H9 (cell line): ENCODE measurements at regions not wholly inside any gene's neighbourhood (a gene's known extent, or its start where the extent isn't known, plus 50 kb on each side); places are given as distances from the start of the nearest gene placed in this dataset.

Experiments used
- DNase-seq: peaks from one replicate; pipeline ENCODE4 v3.0.0-alpha.2; 2017
- H2AFZ ChIP-seq: one replicate; pipeline ENCODE4 v1.6.1; 2013; ENCODE audit warnings: mild to moderate bottlenecking, low read length, control low read depth, moderate library complexity
- H2AK5ac ChIP-seq: 2 replicates; pipeline ENCODE4 v1.6.1; 2013; ENCODE audit warnings: low read length, control low read depth, mixed read lengths; ENCODE audit not compliant: insufficient read length
- H2BK120ac ChIP-seq: one replicate; pipeline ENCODE4 v1.6.1; 2013; ENCODE audit warnings: low read depth, mild to moderate bottlenecking, low read length, control low read depth, inconsistent platforms; ENCODE audit not compliant: poor library complexity, severe bottlenecking
- H2BK12ac ChIP-seq: 2 replicates; pipeline ENCODE4 v1.6.1; 2013; ENCODE audit warnings: low read length, control low read depth, mixed read lengths, low read depth; ENCODE audit not compliant: insufficient read length
- H2BK15ac ChIP-seq: 2 replicates; pipeline ENCODE4 v1.6.1; 2013; ENCODE audit warnings: low read depth, low read length, control low read depth
- H2BK20ac ChIP-seq: one replicate; pipeline ENCODE4 v1.6.1; 2013; ENCODE audit warnings: low read depth, mild to moderate bottlenecking, low read length, control low read depth, inconsistent platforms; ENCODE audit not compliant: poor library complexity, severe bottlenecking
- H2BK5ac ChIP-seq: 2 replicates; pipeline ENCODE4 v1.6.1; 2013; ENCODE audit warnings: low read length, control low read depth, mixed read lengths; ENCODE audit not compliant: insufficient read length
- H3K14ac ChIP-seq: 2 replicates; pipeline ENCODE4 v1.6.1; 2013; ENCODE audit warnings: low read length, control low read depth; ENCODE audit not compliant: insufficient read depth
- H3K18ac ChIP-seq: 2 replicates; pipeline ENCODE4 v1.6.1; 2013; ENCODE audit warnings: low read depth, mild to moderate bottlenecking, mixed read lengths, low read length, control low read depth; ENCODE audit not compliant: insufficient read length
- H3K23ac ChIP-seq: 2 replicates; pipeline ENCODE4 v1.6.1; 2013; ENCODE audit warnings: low read length, control low read depth, mixed read lengths, low read depth; ENCODE audit not compliant: insufficient read length
- H3K23me2 ChIP-seq: 2 replicates; pipeline ENCODE4 v1.6.1; 2013; ENCODE audit warnings: low read depth, mild to moderate bottlenecking, mixed read lengths, low read length, control low read depth; ENCODE audit not compliant: insufficient read length, poor library complexity, severe bottlenecking
- H3K27ac ChIP-seq: 2 replicates; pipeline ENCODE4 v1.5.1; 2013; ENCODE audit warnings: low read length, control low read depth, mixed read lengths, low read depth; ENCODE audit not compliant: insufficient read length
- H3K27me3 ChIP-seq: 2 replicates; pipeline ENCODE4 v1.6.1; 2013; ENCODE audit warnings: low read length, control low read depth, inconsistent platforms; ENCODE audit not compliant: insufficient read depth
- H3K4ac ChIP-seq: 2 replicates; pipeline ENCODE4 v1.6.1; 2013; ENCODE audit warnings: low read depth, mild to moderate bottlenecking, control low read depth, inconsistent platforms, low read length, moderate library complexity
- H3K4me1 ChIP-seq: 2 replicates; pipeline ENCODE4 v1.6.1; 2013; ENCODE audit warnings: low read length, control low read depth, inconsistent platforms; ENCODE audit not compliant: insufficient read depth
- H3K4me2 ChIP-seq: 2 replicates; pipeline ENCODE4 v1.6.1; 2013; ENCODE audit warnings: low read length, control low read depth, mixed read lengths; ENCODE audit not compliant: insufficient read length, insufficient read depth
- H3K56ac ChIP-seq: 2 replicates; pipeline ENCODE4 v1.6.1; 2013; ENCODE audit warnings: low read depth, mild to moderate bottlenecking, mixed read lengths, low read length, control low read depth; ENCODE audit not compliant: insufficient read length
- H3K79me1 ChIP-seq: 2 replicates; pipeline ENCODE4 v1.6.1; 2013; ENCODE audit warnings: low read depth, mild to moderate bottlenecking, moderate library complexity, low read length, control low read depth, inconsistent platforms; ENCODE audit not compliant: insufficient read depth, poor library complexity, severe bottlenecking
- H3K79me2 ChIP-seq: 2 replicates; pipeline ENCODE4 v1.6.1; 2013; ENCODE audit warnings: low read length, control low read depth, inconsistent platforms; ENCODE audit not compliant: insufficient read depth
- H3K9ac ChIP-seq: 2 replicates; pipeline ENCODE4 v1.6.1; 2013; ENCODE audit warnings: low read length, control low read depth, mixed read lengths; ENCODE audit not compliant: insufficient read length; ENCODE audit errors: extremely low read depth
- H3K9me3 ChIP-seq: one replicate; pipeline ENCODE4 v1.6.1; 2013; ENCODE audit warnings: low read depth, low read length, inconsistent platforms; ENCODE audit not compliant: control insufficient read depth
- H3T11ph ChIP-seq: one replicate; pipeline ENCODE4 v1.6.1; 2013; ENCODE audit warnings: mild to moderate bottlenecking, low read length, control low read depth, inconsistent platforms
- H4K20me1 ChIP-seq: one replicate; pipeline ENCODE4 v1.6.1; 2013; ENCODE audit not compliant: control insufficient read depth, insufficient read length, insufficient read depth
- H4K5ac ChIP-seq: 2 replicates; pipeline ENCODE4 v1.6.1; 2013; ENCODE audit warnings: low read depth, mild to moderate bottlenecking, mixed read lengths, low read length, control low read depth; ENCODE audit not compliant: insufficient read length
- H4K8ac ChIP-seq: replicated peaks from 2 replicates; pipeline ENCODE4 v1.6.1; 2013; ENCODE audit warnings: low read length, control low read depth, mixed read lengths, low read depth; ENCODE audit not compliant: insufficient read length
- H4K91ac ChIP-seq: 2 replicates; pipeline ENCODE4 v1.6.1; 2013; ENCODE audit warnings: low read depth, mild to moderate bottlenecking, moderate library complexity, mixed read lengths, low read length, control low read depth; ENCODE audit not compliant: insufficient read length
- H3K27ac Mint-ChIP-seq, 3 experiments: 2 replicates in 2 of 3; 3 replicates in 1 of 3; pipeline ENCODE4 v1.8.0; 2020 to 2021; ENCODE audit warnings: mixed read lengths in 3 of 3, mild to moderate bottlenecking in 1 of 3, moderate library complexity in 1 of 3
- H3K27me3 Mint-ChIP-seq: 2 replicates; pipeline ENCODE4 v1.8.0; 2021; ENCODE audit warnings: low read depth, mild to moderate bottlenecking, moderate library complexity, mixed read lengths
- H3K36me3 Mint-ChIP-seq, 3 experiments: 2 replicates in 2 of 3; 3 replicates in 1 of 3; pipeline ENCODE4 v1.8.0; 2020 to 2021; ENCODE audit warnings: low read depth in 3 of 3, mixed read lengths in 3 of 3; ENCODE audit not compliant: insufficient read depth in 1 of 3
- H3K4me1 Mint-ChIP-seq, 2 experiments: 2 replicates each; pipeline ENCODE4 v1.8.0; 2020; ENCODE audit warnings: mixed read lengths in 2 of 2
- H3K4me3 Mint-ChIP-seq, 2 experiments: 2 replicates in 1 of 2; 3 replicates in 1 of 2; pipeline ENCODE4 v1.8.0; 2020 to 2021; ENCODE audit warnings: mild to moderate bottlenecking in 2 of 2, mixed read lengths in 2 of 2, moderate library complexity in 1 of 2
- H3K9me3 Mint-ChIP-seq, 2 experiments: 2 replicates in 1 of 2; 3 replicates in 1 of 2; pipeline ENCODE4 v1.8.0; 2020; ENCODE audit warnings: mild to moderate bottlenecking in 2 of 2, mixed read lengths in 2 of 2, moderate library complexity in 1 of 2
- CTCF ChIP-seq: fragments of 200-600 bp; sonication (generic); conservative IDR thresholded peaks from 3 replicates; pipeline ENCODE4 v1.8.0; 2021; ENCODE audit warnings: antibody characterized with exemption, mild to moderate bottlenecking

GRCh38 chr14:27559848-27560247 is 962.0 kb upstream of the NOVA1 start:
- H3K4ac ChIP-seq: no peak overlapping the region
- H2BK15ac ChIP-seq: no peak overlapping the region
- no peaks in the 10 kb centered on the region for H3K4me1 ChIP-seq
- no peaks in the 10 kb centered on the region; a peak in 1 of 5 replicates for H3K9me3 Mint-ChIP-seq
- no peaks in the 10 kb centered on the region for H3K79me1 ChIP-seq
- no peak overlapping the region for H3K4me2 ChIP-seq
- no peak overlapping the region for H2BK12ac ChIP-seq
- H2AFZ ChIP-seq: no peak overlapping the region
- H3K18ac ChIP-seq: no peak overlapping the region
- no peaks in the 10 kb centered on the region for H3K9me3 ChIP-seq
- H4K8ac ChIP-seq: no peak overlapping the region
- H2AK5ac ChIP-seq: no peak overlapping the region
- DNase-seq: no peak
- no peak overlapping the region for H3K23ac ChIP-seq
- H3K23me2 ChIP-seq: no peaks in the 10 kb centered on the region
- no peak overlapping the region for H2BK120ac ChIP-seq
- no peak overlapping the region for H3K27ac Mint-ChIP-seq
- H3K56ac ChIP-seq: no peak overlapping the region
- no peak overlapping the region for H4K91ac ChIP-seq
- no peaks in the 10 kb centered on the region; the same call in 1 of the 2 replicates for H3K79me2 ChIP-seq
- no peak overlapping the region for H3K9ac ChIP-seq
- H3T11ph ChIP-seq: no peak overlapping the region
- no peaks in the 10 kb centered on the region for H3K4me1 Mint-ChIP-seq
- no peaks in the 10 kb centered on the region for H3K27me3 Mint-ChIP-seq
- H2BK5ac ChIP-seq: no peak overlapping the region
- no peaks in the 10 kb centered on the region for H3K36me3 Mint-ChIP-seq
- no peak overlapping the region for H3K27ac ChIP-seq
- H3K14ac ChIP-seq: no peak overlapping the region
- H3K27me3 ChIP-seq: no peaks in the 10 kb centered on the region
- no peak overlapping the region for H4K5ac ChIP-seq
- no peak overlapping the region for H2BK20ac ChIP-seq
- H3K4me3 Mint-ChIP-seq: no peak overlapping the region
- TF ChIP-seq CTCF: no peak
- no peaks in the 10 kb centered on the region for H4K20me1 ChIP-seq
